PC-9 (cell line): ENCODE measurements at regions not wholly inside any gene's neighbourhood (a gene's known extent, or its start where the extent isn't known, plus 50 kb on each side); places are given as distances from the start of the nearest gene placed in this dataset.

Source experiments
- BruUV-seq: library from RNA; stranded (reverse); fragments of 400-500 nt; replicated peaks from 2 replicates; lab custom pipeline; 2021; lab: Mats Ljungman, UMichigan
- CTCF ChIA-PET: fragments of 300-600 bp; sonication (Branson Sonifier 250); formaldehyde crosslinking; loops from one replicate; lab custom pipeline; 2022; ENCODE audit warnings: antibody characterized with exemption; lab: Charles Lee
- POLR2A ChIA-PET: fragments of 300-600 bp; sonication (Branson Sonifier 250); formaldehyde crosslinking; loops from one replicate; lab custom pipeline; 2022; ENCODE audit warnings: antibody characterized with exemption; ENCODE audit not compliant: unreplicated experiment; lab: Charles Lee
- DNase-seq, 2 experiments: peaks; one replicate each; pipeline versions ENCODE4 v3.0.0 to v3.0.0-alpha.2; 2015 to 2022; ENCODE audit warnings: mixed read lengths in 1 of 2
- H2AFZ ChIP-seq: fragments of 200-600 bp; sonication (generic); 2 replicates; pipeline ENCODE4 v1.8.1; 2017; ENCODE audit warnings: antibody characterized with exemption
- H3F3A ChIP-seq: fragments of 200-600 bp; sonication (generic); 2 replicates; pipeline ENCODE4 v1.8.1; 2017; ENCODE audit warnings: antibody characterized with exemption, mild to moderate bottlenecking, low read depth; ENCODE audit not compliant: insufficient read depth
- H3K27ac ChIP-seq: fragments of 200-600 bp; sonication (generic); 2 replicates; pipeline ENCODE4 v1.6.1; 2016; ENCODE audit warnings: mixed run types
- H3K27me3 ChIP-seq: fragments of 200-600 bp; sonication (generic); 2 replicates; pipeline ENCODE4 v1.6.1; 2016; ENCODE audit warnings: low read depth, mixed run types; ENCODE audit not compliant: insufficient read depth
- H3K36me3 ChIP-seq: fragments of 200-600 bp; sonication (generic); 2 replicates; pipeline ENCODE4 v1.6.1; 2016; ENCODE audit warnings: low read depth, mixed run types
- H3K4me1 ChIP-seq: fragments of 200-600 bp; sonication (generic); replicated peaks from 2 replicates; pipeline ENCODE4 v1.6.1; 2016; ENCODE audit warnings: mixed run types; ENCODE audit not compliant: insufficient read depth
- H3K4me2 ChIP-seq: fragments of 200-600 bp; sonication (generic); 2 replicates; pipeline ENCODE4 v1.6.1; 2017; ENCODE audit warnings: mixed run types
- H3K4me3 ChIP-seq: fragments of 200-600 bp; sonication (generic); 2 replicates; pipeline ENCODE4 v1.6.1; 2016; ENCODE audit warnings: mixed run types
- H3K79me2 ChIP-seq: fragments of 200-600 bp; sonication (generic); 2 replicates; pipeline ENCODE4 v1.6.1; 2017; ENCODE audit warnings: low read depth, mixed run types
- H3K9me2 ChIP-seq: fragments of 200-600 bp; sonication (generic); 2 replicates; pipeline ENCODE4 v1.8.1; 2017; ENCODE audit warnings: mild to moderate bottlenecking; ENCODE audit not compliant: insufficient read depth
- H3K9me3 ChIP-seq: fragments of 200-600 bp; sonication (generic); 2 replicates; pipeline ENCODE4 v1.8.1; 2016; ENCODE audit warnings: low read depth; ENCODE audit not compliant: insufficient read depth
- H4K20me1 ChIP-seq: fragments of 200-600 bp; sonication (generic); 2 replicates; pipeline ENCODE4 v1.8.1; 2017; ENCODE audit not compliant: insufficient read depth
- EZH2 ChIP-seq: fragments of 200-600 bp; sonication (generic); IDR thresholded peaks from 2 replicates; pipeline ENCODE4 v1.8.0; 2017; ENCODE audit warnings: antibody characterized with exemption, low read depth
- intact Hi-C: fragments of 100-400 bp; cut with micrococcal nuclease; formaldehyde crosslinking; loops from one replicate; pipeline ENCODE4 v1.10.0; 2022; ENCODE audit not compliant: unreplicated experiment
- TF ChIP-seq, protein P1 (sequence below): fragments of 200-600 bp; sonication (generic); conservative IDR thresholded peaks from 2 replicates; pipeline ENCODE4 v1.6.1; 2017; ENCODE audit warnings: mixed run types, antibody characterized with exemption, mild to moderate bottlenecking, moderate library complexity

GRCh38 chr3:16767006-16767405, 117.7 kb upstream of the PLCL2 start:
- ChIA-PET CTCF (no interaction called here), POLR2A (no interaction called here)
- no TSS peak for BruUV-seq
- intact Hi-C loops = no loop called here
- DNase-seq = no peak
- Histone ChIP-seq H3K9me2 (no peaks in the 10 kb centered on the region), H3K27me3 (no peaks in the 10 kb centered on the region), H3K9me3 (no peaks in the 10 kb centered on the region), H3F3A (no peaks in the 10 kb centered on the region), H3K4me2 (no peak overlapping the region), H3K36me3 (no peaks in the 10 kb centered on the region), H4K20me1 (no peaks in the 10 kb centered on the region), H3K4me3 (no peak overlapping the region), H2AFZ (no peak overlapping the region), H3K27ac (no peak overlapping the region), H3K79me2 (no peaks in the 10 kb centered on the region), H3K4me1 (peaks cover 26% of the 10 kb centered on the region)
- TF ChIP-seq, protein P1, sequence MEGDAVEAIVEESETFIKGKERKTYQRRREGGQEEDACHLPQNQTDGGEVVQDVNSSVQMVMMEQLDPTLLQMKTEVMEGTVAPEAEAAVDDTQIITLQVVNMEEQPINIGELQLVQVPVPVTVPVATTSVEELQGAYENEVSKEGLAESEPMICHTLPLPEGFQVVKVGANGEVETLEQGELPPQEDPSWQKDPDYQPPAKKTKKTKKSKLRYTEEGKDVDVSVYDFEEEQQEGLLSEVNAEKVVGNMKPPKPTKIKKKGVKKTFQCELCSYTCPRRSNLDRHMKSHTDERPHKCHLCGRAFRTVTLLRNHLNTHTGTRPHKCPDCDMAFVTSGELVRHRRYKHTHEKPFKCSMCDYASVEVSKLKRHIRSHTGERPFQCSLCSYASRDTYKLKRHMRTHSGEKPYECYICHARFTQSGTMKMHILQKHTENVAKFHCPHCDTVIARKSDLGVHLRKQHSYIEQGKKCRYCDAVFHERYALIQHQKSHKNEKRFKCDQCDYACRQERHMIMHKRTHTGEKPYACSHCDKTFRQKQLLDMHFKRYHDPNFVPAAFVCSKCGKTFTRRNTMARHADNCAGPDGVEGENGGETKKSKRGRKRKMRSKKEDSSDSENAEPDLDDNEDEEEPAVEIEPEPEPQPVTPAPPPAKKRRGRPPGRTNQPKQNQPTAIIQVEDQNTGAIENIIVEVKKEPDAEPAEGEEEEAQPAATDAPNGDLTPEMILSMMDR = no peak
- no peak for TF ChIP-seq EZH2

DNA sequence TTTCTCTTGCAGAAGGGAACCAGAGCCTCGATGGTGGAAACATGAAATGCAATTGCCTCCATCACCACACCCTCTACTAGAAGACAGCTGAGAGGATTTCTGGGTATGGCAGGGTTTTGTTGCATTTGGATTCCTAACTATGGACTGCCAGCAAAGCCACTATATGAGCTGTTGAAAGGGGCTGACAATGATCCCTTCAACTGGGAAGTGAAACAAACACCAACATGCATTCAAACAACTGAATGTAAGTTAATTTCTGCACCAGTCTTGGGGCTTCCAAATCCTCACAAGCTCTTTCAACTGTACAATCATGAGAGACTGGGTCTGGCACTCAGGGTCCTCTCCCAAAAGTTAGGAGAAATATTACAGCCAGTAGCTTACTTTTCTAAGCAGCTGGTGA, 116.7 kb upstream of the PLCL2 start:
- Histone ChIP-seq H3K4me3 (no peak overlapping the region), H3K4me2 (no peak overlapping the region), H3K4me1 (peaks cover 26% of the 10 kb centered on the region), H4K20me1 (no peaks in the 10 kb centered on the region), H3K27ac (no peak overlapping the region), H3F3A (no peaks in the 10 kb centered on the region), H3K9me2 (no peaks in the 10 kb centered on the region), H3K36me3 (no peaks in the 10 kb centered on the region), H2AFZ (no peak overlapping the region), H3K79me2 (no peaks in the 10 kb centered on the region), H3K27me3 (no peaks in the 10 kb centered on the region), H3K9me3 (no peaks in the 10 kb centered on the region)
- intact Hi-C loops = no loop called here
- BruUV-seq = no TSS peak
- CTCF ChIA-PET = no interaction called here
- POLR2A ChIA-PET = no interaction called here
- no peak for TF ChIP-seq EZH2
- TF ChIP-seq, protein P1 = no peak
- no peak for DNase-seq

- no peak overlapping the region for H3K4me3 ChIP-seq
- H3K9me3 ChIP-seq = no peaks in the 10 kb centered on the region
- no peaks in the 10 kb centered on the region for H3K79me2 ChIP-seq
- peaks cover 26% of the 10 kb centered on the region for H3K4me1 ChIP-seq
- POLR2A ChIA-PET = no interaction called here
- H3K36me3 ChIP-seq = no peaks in the 10 kb centered on the region
- H3K9me2 ChIP-seq = no peaks in the 10 kb centered on the region
- H3K27me3 ChIP-seq = no peaks in the 10 kb centered on the region
- peak; percentile 52 to 54 for DNase-seq
- no TSS peak for BruUV-seq
- no peak overlapping the region for H2AFZ ChIP-seq
- intact Hi-C loops = no loop called here
- TF ChIP-seq, protein P1 = no peak
- no peak for TF ChIP-seq EZH2
- H4K20me1 ChIP-seq = no peaks in the 10 kb centered on the region
- CTCF ChIA-PET = no interaction called here
- peak overlapping the region; percentile 35 for H3K4me2 ChIP-seq
- no peak overlapping the region for H3K27ac ChIP-seq
- no peaks in the 10 kb centered on the region for H3F3A ChIP-seq
Observed at GRCh38 chr3:16768956-16769355, 115.8 kb upstream of the PLCL2 start.
